C4-2B (cell line): ENCODE measurements at regions not wholly inside any gene's neighbourhood (a gene's known extent, or its start where the extent isn't known, plus 50 kb on each side); places are given as distances from the start of the nearest gene placed in this dataset.
"Not testable (repeated sequence)": the region's sequence is repeated elsewhere in the genome, so short reads cannot be mapped to it uniquely, and the experiment has no call there.

Source experiments
- H3K27ac ChIP-seq: fragments of 450-650 bp; 2 replicates; pipeline ENCODE4 v1.5.1; 2017
- CTCF ChIP-seq: fragments of 450-650 bp; conservative IDR thresholded peaks from 2 replicates; pipeline ENCODE4 v1.5.1; 2017; ENCODE audit warnings: mild to moderate bottlenecking
- ZFX ChIP-seq: fragments of 450-650 bp; IDR thresholded peaks from 2 replicates; pipeline ENCODE4 v1.6.1; 2017

- H3K27ac ChIP-seq: no peak overlapping the region
- TF ChIP-seq ZFX (no peak), CTCF (no peak)
These were observed 108.2 kb upstream of the TNFSF4 start for GRCh38 chr1:173315296-173315695.

GRCh38 chr1:173318788-173319187 is 111.7 kb upstream of the TNFSF4 start:
- TF ChIP-seq CTCF (no peak), ZFX (no peak)
- no peak overlapping the region for H3K27ac ChIP-seq

DNA sequence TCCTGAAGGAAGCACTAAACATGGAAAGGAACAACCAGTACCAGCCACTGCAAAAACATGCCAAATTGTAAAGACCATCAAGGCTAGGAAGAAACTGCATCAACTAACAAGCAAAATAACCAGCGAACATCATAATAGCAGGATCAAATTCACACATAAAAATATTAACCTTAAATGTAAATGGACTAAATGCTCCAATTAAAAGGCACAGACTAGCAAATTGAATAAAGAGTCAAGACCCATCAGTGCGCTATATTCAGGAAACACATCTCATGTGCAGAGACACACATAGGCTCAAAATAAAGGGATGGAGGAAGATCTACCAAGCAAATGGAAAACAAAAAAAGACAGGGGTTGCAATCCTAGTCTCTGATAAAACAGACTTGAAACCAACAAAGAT is 117.2 kb upstream of the TNFSF4 start:
- not testable (repeated sequence) for H3K27ac ChIP-seq

DNA sequence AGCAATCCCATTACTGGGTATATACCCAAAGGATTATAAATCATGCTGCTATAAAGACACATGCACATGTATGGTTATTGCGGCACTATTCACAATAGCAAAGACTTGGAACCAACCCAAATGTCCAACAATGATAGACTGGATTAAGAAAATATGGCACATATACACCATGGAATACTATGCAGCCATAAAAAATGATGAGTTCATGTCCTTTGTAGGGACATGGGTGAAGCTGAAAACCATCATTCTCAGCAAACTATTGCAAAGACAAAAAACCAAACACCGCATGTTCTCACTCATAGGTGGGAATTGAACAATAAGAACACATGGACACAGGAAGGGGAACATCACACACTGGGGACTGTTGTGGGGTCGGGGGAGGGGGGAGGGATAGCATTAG is 120.9 kb upstream of the TNFSF4 start:
- H3K27ac ChIP-seq: not testable (repeated sequence)

GRCh38 chr1:173328961-173329360 is 121.8 kb upstream of the TNFSF4 start:
- no peak for TF ChIP-seq CTCF
- TF ChIP-seq ZFX: no peak
- H3K27ac ChIP-seq: no peak overlapping the region

DNA sequence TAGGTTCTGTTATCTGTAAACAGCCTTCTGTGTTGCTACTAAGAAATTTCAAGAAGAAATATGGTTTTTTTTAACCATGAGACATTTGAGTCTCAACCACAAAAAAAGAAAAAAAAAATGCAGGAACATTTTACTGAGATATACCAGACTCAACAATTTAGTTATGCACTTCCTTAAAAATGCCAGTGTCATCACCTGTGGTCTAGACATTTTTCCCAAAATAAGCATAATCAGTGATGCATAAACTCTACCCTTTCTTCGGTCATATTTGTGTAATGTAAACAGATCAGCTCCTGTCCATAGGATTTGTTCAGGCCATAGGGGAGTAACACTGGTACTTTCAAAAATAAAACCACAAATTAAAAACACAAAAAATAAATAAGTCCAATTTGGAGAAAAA is 122.6 kb upstream of the TNFSF4 start:
- no peak overlapping the region for H3K27ac ChIP-seq
- TF ChIP-seq ZFX (no peak), CTCF (no peak)

GRCh38 chr1:173330149-173330951 is 123.2 kb upstream of the TNFSF4 start:
- 0 out of 2 replicates have a peak overlapping the region, but pooled peaks have one; percentile 30 for H3K27ac ChIP-seq
- no peak for TF ChIP-seq ZFX
- no peak for TF ChIP-seq CTCF

- H3K27ac ChIP-seq: 0 out of 2 replicates have a peak overlapping the region, but pooled peaks have one; percentile 30
These were observed 123.9 kb upstream of the TNFSF4 start for GRCh38 chr1:173330952-173331548.

GRCh38 chr1:173332026-173332425 is 124.9 kb upstream of the TNFSF4 start:
- TF ChIP-seq CTCF (no peak), ZFX (no peak)
- H3K27ac ChIP-seq: no peak overlapping the region
